SK-N-MC (cell line): ENCODE measurements at regions not wholly inside any gene's neighbourhood (a gene's known extent, or its start where the extent isn't known, plus 50 kb on each side); places are given as distances from the start of the nearest gene placed in this dataset.

Experiments
- EZH2 ChIP-seq: fragments of 200-600 bp; sonication (generic); IDR thresholded peaks from one replicate; pipeline ENCODE4 v1.6.1; 2017; ENCODE audit warnings: antibody characterized with exemption
- FOXP2 ChIP-seq: optimal IDR thresholded peaks from 2 replicates; pipeline ENCODE3; 2011; ENCODE audit warnings: mild to moderate bottlenecking, moderate library complexity; ENCODE audit not compliant: insufficient read depth; ENCODE audit errors: extremely low read length, control extremely low read depth
- POLR2AphosphoS5 ChIP-seq: IDR thresholded peaks from 2 replicates; pipeline ENCODE4 v1.6.1; 2012; ENCODE audit warnings: mild to moderate bottlenecking, low read depth, low read length, borderline replicate concordance

- TF ChIP-seq EZH2 (no peak), POLR2AphosphoS5 (no peak), FOXP2 (no peak)
Measured at GRCh38 chr16:13453325-13453724, 466.6 kb upstream of the ERCC4 start.
